ENCODE measurements at regions not wholly inside any gene's neighbourhood (a gene's known extent, or its start where the extent isn't known, plus 50 kb on each side); places are given as distances from the start of the nearest gene placed in this dataset.

DNA sequence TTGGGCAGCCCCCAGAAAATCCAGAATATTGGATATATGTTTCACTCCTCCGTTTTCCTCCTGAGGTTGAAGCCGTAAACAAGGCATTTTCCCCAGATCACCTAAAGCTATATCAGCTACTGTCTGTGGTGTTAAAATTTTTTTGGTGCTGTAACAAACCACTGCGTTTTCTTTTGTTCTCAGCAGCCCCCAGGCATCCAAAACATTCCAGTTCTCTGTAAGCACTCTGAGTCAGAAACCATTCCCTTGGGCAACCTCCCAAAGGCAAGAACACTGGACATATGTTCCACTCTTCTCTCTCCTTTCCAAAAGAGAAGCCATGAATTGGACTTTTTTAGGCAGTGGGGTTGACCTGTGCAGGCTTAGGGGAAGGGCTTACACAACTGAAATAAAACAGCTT lies 310.9 kb downstream of the MID1IP1 start:
- Histone ChIP-seq H3K36me3 (no peaks in the 10 kb centered on the region), H3K4me3 (no peak overlapping the region), H3K9me3 (no peaks in the 10 kb centered on the region), H3K27ac (no peak overlapping the region), H3K27me3 (ENCODE audit: low read depth) (no peaks in the 10 kb centered on the region), H3K4me1 (no peaks in the 10 kb centered on the region)
- intact Hi-C loops (cut with DNase I) = no loop called here
- ATAC-seq (no peak), DNase-seq (no peak)
- TF ChIP-seq, protein P1, sequence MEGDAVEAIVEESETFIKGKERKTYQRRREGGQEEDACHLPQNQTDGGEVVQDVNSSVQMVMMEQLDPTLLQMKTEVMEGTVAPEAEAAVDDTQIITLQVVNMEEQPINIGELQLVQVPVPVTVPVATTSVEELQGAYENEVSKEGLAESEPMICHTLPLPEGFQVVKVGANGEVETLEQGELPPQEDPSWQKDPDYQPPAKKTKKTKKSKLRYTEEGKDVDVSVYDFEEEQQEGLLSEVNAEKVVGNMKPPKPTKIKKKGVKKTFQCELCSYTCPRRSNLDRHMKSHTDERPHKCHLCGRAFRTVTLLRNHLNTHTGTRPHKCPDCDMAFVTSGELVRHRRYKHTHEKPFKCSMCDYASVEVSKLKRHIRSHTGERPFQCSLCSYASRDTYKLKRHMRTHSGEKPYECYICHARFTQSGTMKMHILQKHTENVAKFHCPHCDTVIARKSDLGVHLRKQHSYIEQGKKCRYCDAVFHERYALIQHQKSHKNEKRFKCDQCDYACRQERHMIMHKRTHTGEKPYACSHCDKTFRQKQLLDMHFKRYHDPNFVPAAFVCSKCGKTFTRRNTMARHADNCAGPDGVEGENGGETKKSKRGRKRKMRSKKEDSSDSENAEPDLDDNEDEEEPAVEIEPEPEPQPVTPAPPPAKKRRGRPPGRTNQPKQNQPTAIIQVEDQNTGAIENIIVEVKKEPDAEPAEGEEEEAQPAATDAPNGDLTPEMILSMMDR (IDR thresholded peaks at IDR 0.05) = no peak

DNA sequence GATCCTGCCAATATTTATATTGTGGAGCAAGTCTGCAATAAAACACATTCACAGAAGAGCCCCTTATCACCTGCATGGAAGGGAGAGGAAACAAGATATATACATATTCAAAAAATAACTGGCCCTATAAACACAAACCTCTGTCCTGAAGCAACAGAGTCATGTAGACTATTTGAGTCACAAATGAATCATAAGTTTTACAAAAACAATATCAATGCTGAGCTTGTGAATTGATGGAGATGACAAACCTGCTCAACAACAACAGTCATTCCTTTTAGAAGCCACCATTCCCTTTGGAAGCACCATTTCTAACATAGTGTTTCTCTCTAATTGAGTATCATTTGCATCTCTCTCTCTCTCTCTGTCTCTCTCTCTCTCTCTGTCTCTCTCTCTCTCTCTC lies 313.9 kb downstream of the MID1IP1 start:
- Histone ChIP-seq H3K4me1 (no peaks in the 10 kb centered on the region), H3K9me3 (no peaks in the 10 kb centered on the region), H3K36me3 (no peaks in the 10 kb centered on the region), H3K27ac (no peak overlapping the region), H3K27me3 (ENCODE audit: low read depth) (no peaks in the 10 kb centered on the region), H3K4me3 (no peak overlapping the region)
- ATAC-seq (no peak), DNase-seq (no peak)
- TF ChIP-seq, protein P1 (IDR thresholded peaks at IDR 0.05) = no peak
- intact Hi-C loops (cut with DNase I) = no loop called here

DNA sequence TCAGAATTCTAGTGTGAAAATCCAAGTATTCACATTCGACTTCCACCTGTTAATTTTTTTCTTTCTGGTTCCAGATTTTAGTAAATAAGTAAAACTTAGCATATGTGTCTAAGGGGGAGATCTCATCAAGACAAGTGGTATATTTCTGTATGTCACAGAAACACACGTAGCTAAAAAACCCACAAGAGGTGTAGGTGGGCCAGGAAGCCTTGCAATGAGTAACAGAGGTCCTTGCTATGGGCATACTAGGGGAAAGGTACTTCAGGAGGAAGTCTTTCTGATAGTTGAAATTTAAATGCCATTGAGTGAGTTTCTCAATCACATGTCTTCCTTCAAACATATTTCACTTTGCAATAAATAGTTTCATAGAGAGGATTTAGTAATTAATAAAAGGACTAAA lies 315.8 kb downstream of the MID1IP1 start:
- Histone ChIP-seq H3K4me1 (no peaks in the 10 kb centered on the region), H3K4me3 (no peak overlapping the region), H3K36me3 (no peaks in the 10 kb centered on the region), H3K27ac (no peak overlapping the region), H3K27me3 (ENCODE audit: low read depth) (no peaks in the 10 kb centered on the region), H3K9me3 (no peaks in the 10 kb centered on the region)
- ATAC-seq (no peak), DNase-seq (no peak)
- TF ChIP-seq, protein P1 (IDR thresholded peaks at IDR 0.05) = no peak
- intact Hi-C loops (cut with DNase I) = no loop called here

DNA sequence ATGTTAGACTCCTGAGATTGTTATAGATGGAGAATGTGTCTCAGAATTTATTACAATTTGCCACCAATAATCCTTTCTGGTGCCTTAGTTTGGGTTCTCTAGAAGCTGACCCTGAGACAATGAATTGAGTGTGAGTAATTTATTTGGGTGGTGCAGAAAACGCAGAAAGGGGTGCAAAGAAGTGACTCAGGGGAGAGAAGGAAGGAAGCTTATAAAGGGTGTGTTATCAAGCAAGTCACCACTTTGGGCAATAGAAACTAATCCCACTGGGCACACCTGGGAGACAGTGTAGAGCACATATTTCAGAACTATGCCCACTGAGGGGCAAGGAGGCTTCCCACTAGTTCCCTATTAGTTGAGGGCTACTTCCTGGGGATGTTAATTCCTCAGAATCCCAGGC lies 320.6 kb downstream of the MID1IP1 start:
- TF ChIP-seq, protein P1 (IDR thresholded peaks at IDR 0.05) = no peak
- Histone ChIP-seq H3K27ac (no peak overlapping the region), H3K4me3 (no peak overlapping the region), H3K9me3 (no peaks in the 10 kb centered on the region), H3K4me1 (no peaks in the 10 kb centered on the region), H3K36me3 (no peaks in the 10 kb centered on the region), H3K27me3 (ENCODE audit: low read depth) (no peaks in the 10 kb centered on the region)
- intact Hi-C loops (cut with DNase I) = no loop called here
- ATAC-seq (no peak), DNase-seq (no peak)

DNA sequence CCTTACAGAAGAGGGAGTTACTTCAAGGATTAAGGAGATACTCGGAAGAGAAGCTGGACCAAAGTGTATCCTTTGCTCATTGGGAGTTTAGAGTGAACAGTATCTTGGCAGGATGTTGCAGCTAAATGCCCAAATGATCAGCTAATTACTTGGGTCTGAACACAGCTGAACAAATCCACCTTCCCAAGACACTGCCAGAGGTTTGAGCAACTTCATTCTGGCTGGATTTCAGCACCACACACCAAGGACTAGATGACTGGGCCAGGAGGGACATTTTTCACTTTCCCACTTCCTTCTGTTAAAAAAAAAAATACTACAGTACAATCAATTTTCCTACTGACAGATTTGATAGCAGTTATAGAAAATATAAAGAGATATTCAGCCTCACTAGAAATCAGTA lies 324.6 kb downstream of the MID1IP1 start:
- DNase-seq = no peak
- Histone ChIP-seq H3K4me3 (no peak overlapping the region), H3K36me3 (no peaks in the 10 kb centered on the region), H3K27me3 (ENCODE audit: low read depth) (no peaks in the 10 kb centered on the region), H3K27ac (no peak overlapping the region), H3K9me3 (no peaks in the 10 kb centered on the region), H3K4me1 (no peaks in the 10 kb centered on the region)
- TF ChIP-seq, protein P1 (IDR thresholded peaks at IDR 0.05) = no peak
- ATAC-seq = no peak
- intact Hi-C loops (cut with DNase I) = no loop called here

DNA sequence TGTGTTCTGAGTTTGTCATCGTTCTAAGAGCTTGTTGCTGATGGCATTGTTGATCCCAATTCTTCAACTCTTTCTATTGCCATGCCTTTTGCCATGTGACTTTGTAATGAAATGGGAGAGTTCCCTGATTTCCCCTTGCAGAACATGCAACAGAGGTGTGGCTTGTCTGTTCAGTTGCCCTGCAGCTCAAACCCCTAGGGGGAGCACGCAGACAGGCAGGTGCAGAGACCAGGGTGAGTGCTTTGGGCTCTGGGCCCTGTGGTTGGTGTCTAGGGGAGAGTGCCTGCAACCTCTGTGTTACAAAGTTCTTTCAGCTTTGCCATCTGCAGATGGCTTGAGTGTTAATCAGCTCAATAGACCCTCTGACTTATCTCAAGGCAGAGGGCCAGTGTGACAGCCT lies 332.7 kb downstream of the MID1IP1 start:
- Histone ChIP-seq H3K9me3 (no peaks in the 10 kb centered on the region), H3K4me3 (no peak overlapping the region), H3K4me1 (no peaks in the 10 kb centered on the region), H3K36me3 (no peaks in the 10 kb centered on the region), H3K27me3 (ENCODE audit: low read depth) (no peaks in the 10 kb centered on the region), H3K27ac (no peak overlapping the region)
- TF ChIP-seq, protein P1 (IDR thresholded peaks at IDR 0.05) = no peak
- intact Hi-C loops (cut with DNase I) = no loop called here
- ATAC-seq (no peak), DNase-seq (no peak)

All from lower lobe of right lung (tissue), 2 donors.